NCI-H2081 (cell line): ENCODE measurements at regions not wholly inside any gene's neighbourhood (a gene's known extent, or its start where the extent isn't known, plus 50 kb on each side); places are given as distances from the start of the nearest gene placed in this dataset.

ENCODE experiments used
- DNase-seq, 2 experiments: peaks; one replicate each; lab custom pipeline; 2025; lab: John Stamatoyannopoulos, UW

GRCh38 chr20:57896017-57896416 lies 186.2 kb upstream of the PMEPA1 start:
- no peak for DNase-seq

- no peak for DNase-seq
These were observed 185.5 kb upstream of the PMEPA1 start for GRCh38 chr20:57895161-57895855.

GRCh38 chr20:57894522-57894921 lies 184.7 kb upstream of the PMEPA1 start:
- DNase-seq: no peak

DNA sequence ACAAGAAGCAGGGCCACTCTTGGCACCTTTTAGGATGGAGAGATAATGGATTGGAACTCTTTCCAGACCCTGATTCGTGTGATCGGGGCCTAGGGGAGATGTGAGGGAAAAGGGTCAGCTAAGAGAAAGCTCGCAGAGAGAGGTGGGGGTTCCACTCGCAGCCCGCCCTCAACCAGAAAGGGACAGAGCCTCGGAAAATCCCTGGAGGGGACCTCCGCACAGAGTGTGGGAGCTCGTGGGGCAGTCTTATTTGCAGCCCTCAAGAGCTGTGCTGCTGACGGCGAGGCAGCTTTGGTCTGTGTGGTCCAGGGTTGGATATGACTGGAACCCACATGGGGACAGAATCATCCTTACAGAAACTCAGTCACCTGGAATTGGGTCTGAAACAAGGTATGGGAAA lies 184.3 kb upstream of the PMEPA1 start:
- no peak for DNase-seq

DNA sequence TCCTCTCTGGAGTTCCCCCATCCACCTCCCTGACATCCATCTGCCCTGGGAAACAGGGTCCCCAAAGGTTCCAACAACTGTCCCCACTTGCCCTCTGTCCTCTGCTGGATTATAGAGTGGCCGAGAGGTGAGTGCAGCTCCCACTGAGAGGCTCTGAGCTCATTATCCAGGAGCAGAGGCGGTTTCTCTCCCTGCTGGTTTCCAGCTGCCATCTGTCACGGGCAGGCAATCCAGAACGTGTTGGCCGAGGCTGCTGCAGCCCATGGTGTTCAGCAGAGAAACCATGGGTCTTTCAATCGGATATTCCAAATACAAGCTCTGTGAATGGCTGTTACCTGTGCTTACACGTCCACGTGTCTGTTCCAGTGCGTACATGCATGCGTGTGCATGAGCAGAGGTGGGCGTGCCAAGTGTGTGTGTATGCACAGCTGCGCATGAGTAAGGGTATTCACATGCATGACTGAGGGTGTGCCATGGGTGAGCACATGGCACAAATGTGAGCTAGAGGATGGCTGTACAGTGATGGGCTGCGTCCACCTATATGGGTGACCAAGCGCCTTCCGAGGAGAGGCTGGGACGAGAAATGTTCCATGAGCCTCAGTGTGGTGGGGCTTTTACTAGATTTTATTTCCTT lies 183.7 kb upstream of the PMEPA1 start:
- DNase-seq: no peak

- DNase-seq: peak in 1 of 2 experiments; percentile 20
These were observed 182.7 kb upstream of the PMEPA1 start for GRCh38 chr20:57892471-57892870.

- DNase-seq: no peak
These were observed 181.2 kb upstream of the PMEPA1 start for GRCh38 chr20:57891014-57891413.

DNA sequence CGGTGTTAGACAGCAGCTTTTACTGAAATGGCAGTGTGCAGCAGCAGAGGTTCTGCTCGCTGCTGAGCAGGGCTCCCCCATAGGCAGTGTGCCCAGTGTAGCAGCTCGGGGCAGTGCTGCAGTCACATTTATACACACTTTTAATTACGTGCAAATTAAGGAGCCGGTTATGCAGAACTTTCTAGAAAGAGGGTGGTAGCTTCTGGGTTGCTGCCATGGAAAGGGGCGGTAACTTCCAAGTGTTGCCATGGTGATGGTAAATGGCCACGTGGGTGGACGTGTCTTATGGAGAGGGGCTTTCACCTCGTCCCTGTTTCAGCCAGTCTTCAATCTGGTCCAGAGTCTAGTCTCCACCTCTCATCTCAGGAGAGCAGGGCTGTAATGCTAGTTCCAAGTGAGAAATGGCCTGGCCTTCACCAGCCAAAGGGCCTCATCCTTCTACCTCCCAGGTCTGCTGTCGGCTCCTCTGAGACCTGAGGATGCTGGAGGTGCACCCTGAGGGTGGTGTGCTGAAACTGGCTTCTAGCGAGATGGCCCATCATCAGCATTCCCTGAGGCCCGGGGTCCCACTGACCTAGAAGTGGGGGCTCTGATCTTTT lies 180.5 kb upstream of the PMEPA1 start:
- DNase-seq: no peak

- DNase-seq: no peak
These were observed 178.8 kb upstream of the PMEPA1 start for GRCh38 chr20:57888591-57888990.

DNA sequence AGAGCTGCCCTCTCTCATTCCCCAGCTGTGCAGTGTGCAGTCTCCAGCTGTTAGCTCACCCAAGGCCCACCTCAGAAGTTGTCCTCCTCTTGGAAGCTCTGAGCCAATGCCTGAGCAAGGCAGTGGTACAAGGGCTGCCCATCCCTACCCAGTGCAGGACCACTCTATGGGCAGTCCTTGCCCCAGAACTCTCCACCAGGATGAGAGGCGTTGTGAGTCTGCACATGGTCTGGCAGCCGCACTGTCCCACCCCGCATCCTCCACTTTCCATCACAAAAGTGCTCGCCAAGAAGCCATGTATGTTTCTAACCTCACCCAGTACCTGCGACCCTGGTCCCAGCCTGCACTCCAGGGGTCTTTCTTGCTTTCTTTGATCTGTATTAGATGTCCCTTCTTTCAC lies 175.1 kb upstream of the PMEPA1 start:
- no peak for DNase-seq

- no peak for DNase-seq
These were observed 173.9 kb upstream of the PMEPA1 start for GRCh38 chr20:57883761-57884160.

GRCh38 chr20:57883224-57883623 lies 173.4 kb upstream of the PMEPA1 start:
- no peak for DNase-seq

GRCh38 chr20:57882451-57883161 lies 172.8 kb upstream of the PMEPA1 start:
- DNase-seq: no peak

DNA sequence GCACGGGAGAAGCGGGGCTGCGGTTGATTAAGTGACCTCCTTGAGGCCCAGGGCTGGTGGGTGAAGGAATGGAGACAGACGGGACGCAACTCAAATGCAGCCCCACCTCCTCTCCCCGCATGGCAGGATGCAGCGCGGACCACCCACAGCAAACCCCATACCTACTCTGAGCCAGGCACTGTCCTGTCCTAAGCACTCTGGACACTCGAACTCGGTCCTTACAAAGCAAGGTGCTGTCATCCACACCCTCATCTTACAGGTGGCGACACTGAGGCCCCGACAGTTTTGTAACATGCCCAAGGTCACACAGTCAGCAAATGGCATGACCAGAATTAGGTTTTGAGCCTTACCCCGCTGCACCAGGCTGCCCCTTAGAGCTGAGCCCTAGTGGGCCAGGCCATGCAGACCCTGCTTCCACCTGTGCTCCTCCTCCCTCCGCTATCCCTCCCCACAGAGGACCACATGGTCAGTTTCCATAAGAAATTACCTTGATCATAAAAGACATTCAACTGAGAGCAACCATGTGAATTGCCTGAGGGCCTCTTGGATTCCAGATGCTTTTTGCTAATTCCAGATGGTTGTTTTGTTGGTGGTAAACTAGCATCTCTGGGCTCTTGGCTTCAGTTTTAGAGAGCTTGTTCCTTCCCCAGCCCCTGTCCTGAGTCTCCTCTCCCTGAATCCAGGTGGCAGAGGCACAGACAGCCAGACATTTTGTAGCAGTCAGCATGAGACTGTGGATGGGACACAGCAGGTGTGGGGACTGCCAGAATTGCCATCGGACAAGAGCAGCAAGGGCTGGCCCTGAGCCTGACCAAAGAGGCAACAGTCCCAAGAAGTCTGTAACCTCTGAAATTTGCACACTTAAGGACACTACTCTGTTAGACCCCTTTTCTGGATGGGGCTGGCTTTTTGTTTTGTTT lies 171.9 kb upstream of the PMEPA1 start:
- no peak for DNase-seq

GRCh38 chr20:57880571-57880892 lies 170.7 kb upstream of the PMEPA1 start:
- no peak for DNase-seq

DNA sequence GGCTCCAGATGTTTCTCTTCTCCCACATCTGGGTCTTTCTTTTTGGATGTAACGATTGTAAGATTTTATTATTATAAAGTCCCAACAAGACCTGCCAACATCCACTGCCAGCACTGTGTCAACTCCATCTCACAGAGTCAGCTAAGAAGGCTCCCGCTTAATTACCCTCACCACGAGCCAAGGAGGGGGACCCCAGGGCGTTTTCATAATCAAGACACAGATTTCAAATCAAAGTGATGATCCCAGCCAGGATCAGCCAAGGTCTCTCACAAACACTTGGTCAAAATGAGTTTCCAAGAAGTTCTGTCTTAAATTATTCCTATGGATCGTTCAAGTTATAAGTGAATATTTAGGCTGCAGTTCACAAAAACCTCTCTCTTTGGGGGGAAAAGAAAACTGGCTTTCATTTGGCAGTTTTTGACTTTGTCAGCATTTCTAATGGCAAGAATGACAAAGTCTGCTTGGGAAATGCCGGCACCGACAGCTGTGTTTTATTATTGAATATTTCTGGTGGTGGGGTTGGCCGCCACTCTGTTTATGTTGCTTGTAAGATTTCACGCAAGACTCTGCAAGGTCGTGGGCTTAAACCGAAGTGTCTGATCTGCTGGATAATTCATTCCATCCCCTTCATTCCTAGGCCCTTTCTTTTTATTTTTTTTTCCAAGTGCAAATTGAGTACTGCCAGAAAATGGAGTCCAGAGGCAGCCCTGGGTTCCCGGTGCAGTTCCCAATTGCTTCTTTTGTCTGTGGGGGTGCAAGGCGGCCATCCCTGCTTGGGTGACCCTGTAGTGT lies 170.2 kb upstream of the PMEPA1 start:
- DNase-seq: no peak

- no peak for DNase-seq
These were observed 169.6 kb upstream of the PMEPA1 start for GRCh38 chr20:57879437-57879778.

DNA sequence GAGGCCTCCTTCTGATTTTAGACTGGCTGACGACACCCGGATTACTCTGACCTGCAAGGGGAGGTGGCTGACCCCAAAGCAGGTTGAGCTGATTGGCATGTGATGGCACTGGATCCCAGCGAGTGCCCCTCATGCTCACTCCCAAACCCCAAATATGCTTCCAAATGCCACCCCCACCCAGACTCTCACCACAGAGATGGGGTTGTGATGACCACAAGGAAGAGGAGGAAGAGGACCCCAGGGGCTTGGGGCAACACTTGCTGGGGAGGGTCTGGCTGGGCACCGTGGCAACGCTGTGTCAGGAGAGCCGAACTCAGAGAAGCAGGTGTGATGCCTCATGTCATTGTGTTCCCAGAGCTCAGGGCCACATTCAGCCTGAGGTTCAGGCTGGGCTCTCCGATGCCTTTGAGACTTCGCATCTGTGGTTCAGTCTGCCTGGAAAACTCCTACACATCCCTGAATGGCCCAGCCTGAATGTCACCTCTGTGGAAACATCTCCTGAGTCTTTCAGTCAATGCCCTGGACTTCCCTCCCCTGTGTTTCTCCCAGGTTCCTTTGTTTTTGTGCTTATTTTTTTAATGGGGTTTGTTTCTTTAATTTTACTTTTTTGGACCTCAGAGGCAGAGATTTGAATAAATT lies 169.1 kb upstream of the PMEPA1 start:
- DNase-seq: no peak

DNA sequence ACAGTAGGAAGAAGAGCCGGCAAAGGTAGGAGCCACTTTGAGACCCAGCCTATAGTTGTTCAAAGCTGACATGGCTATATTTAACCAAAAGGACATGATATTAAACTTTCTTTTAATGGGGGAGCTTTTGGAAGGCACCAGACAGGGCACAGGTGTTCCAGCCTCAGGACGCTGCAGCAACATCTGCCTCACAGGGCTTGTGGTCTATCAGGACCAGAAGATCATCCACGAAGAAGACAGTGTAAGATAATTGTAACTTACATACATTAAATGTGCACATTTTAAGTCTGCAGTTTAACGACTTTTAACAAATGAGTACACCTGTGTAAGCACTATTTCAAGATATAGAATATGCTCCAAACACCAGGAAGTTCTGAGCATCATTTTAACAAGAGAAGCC lies 168.2 kb upstream of the PMEPA1 start:
- no peak for DNase-seq

- no peak for DNase-seq
These were observed 167.5 kb upstream of the PMEPA1 start for GRCh38 chr20:57877131-57877824.
